Prostate gland (tissue), 2 donors: ENCODE measurements at regions not wholly inside any gene's neighbourhood (a gene's known extent, or its start where the extent isn't known, plus 50 kb on each side); places are given as distances from the start of the nearest gene placed in this dataset.

Experiments used
- DNase-seq: peaks from one replicate; pipeline ENCODE4 v3.0.0-alpha.2; 2019; ENCODE audit warnings: low spot score
- H3K27ac ChIP-seq, 2 donors: fragments of 200-600 bp; sonication (generic); 2 replicates each; pipeline ENCODE4 v1.5.1; 2017 to 2019
- H3K27me3 ChIP-seq: fragments of 200-600 bp; sonication (generic); replicated peaks from 2 replicates; pipeline ENCODE4 v1.5.1; 2019; ENCODE audit not compliant: insufficient read depth
- H3K36me3 ChIP-seq, 2 donors: fragments of 200-600 bp; sonication (generic); 1 replicate in 1 of 2; 2 replicates in 1 of 2; pipeline versions ENCODE4 v1.5.1 to v1.8.1; 2017 to 2019
- H3K4me1 ChIP-seq: fragments of 200-600 bp; sonication (generic); replicated peaks from 2 replicates; pipeline ENCODE4 v1.5.1; 2019
- H3K4me3 ChIP-seq, 2 donors: fragments of 200-600 bp; sonication (generic); 2 replicates each; pipeline ENCODE4 v1.5.1; 2017 to 2019
- H3K9me3 ChIP-seq: fragments of 200-600 bp; sonication (generic); 2 replicates; pipeline ENCODE4 v1.5.1; 2017
- POLR2A ChIP-seq: fragments of 450-650 bp; IDR thresholded peaks from one replicate; pipeline ENCODE4 v1.6.1; 2016; ENCODE audit warnings: antibody characterized with exemption, mild to moderate bottlenecking
- POLR2AphosphoS5 ChIP-seq: sonication (generic); formaldehyde crosslinking; IDR thresholded peaks from one replicate; pipeline ENCODE4 v1.6.1; 2017; ENCODE audit warnings: antibody characterized with exemption
- WGBS: methylation state at CpG from one replicate; pipeline ENCODE4 v1.1.5; 2018; 5-methylcytosine and 5-hydroxymethylcytosine counted together
- intact Hi-C: fragments of 100-400 bp; cut with DNase I; formaldehyde crosslinking; loops from one replicate; pipeline ENCODE4 v1.14.2; 2022
- TF ChIP-seq, protein P1 (sequence below), 4 experiments: fragments of 200-600 bp in 2 of 4; fragments of 450-650 bp in 2 of 4; sonication (generic) in 2 of 4; IDR thresholded peaks; 1 replicate in 3 of 4; 2 replicates in 1 of 4; pipeline ENCODE4 v1.5.1; 2016 to 2019; ENCODE audit warnings: antibody characterized with exemption in 4 of 4, mild to moderate bottlenecking in 2 of 4, moderate library complexity in 2 of 4

DNA sequence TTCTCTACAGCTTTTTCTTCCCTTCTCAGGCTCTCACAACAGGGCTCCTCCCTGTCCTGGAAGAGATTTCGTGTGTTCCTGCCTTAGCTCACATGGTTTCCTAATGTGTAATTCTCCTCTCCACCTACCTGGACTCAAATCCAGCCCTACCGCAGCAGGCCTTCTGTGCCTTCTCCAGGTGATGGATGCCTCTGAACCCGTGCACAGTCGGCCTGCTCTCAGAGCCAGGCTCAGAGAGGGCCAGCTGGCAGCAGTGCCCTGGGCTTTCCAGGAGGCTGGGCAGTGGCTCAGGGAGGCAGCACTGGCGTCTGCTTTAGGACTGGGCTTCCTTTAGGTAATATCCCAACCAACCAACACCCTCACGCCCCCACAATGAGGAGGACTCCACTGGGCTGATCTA lies 123.2 kb upstream of the TMC3 start:
- no peaks in the 10 kb centered on the region for H3K4me1 ChIP-seq
- H3K9me3 ChIP-seq: no peaks in the 10 kb centered on the region
- H3K4me3 ChIP-seq: no peak overlapping the region
- 98% methylated on average over 6 of the region's 6 CpGs for WGBS
- H3K36me3 ChIP-seq: no peaks in the 10 kb centered on the region
- no peak overlapping the region for H3K27ac ChIP-seq
- no peak for TF ChIP-seq POLR2AphosphoS5
- TF ChIP-seq POLR2A: no peak
- TF ChIP-seq, protein P1, sequence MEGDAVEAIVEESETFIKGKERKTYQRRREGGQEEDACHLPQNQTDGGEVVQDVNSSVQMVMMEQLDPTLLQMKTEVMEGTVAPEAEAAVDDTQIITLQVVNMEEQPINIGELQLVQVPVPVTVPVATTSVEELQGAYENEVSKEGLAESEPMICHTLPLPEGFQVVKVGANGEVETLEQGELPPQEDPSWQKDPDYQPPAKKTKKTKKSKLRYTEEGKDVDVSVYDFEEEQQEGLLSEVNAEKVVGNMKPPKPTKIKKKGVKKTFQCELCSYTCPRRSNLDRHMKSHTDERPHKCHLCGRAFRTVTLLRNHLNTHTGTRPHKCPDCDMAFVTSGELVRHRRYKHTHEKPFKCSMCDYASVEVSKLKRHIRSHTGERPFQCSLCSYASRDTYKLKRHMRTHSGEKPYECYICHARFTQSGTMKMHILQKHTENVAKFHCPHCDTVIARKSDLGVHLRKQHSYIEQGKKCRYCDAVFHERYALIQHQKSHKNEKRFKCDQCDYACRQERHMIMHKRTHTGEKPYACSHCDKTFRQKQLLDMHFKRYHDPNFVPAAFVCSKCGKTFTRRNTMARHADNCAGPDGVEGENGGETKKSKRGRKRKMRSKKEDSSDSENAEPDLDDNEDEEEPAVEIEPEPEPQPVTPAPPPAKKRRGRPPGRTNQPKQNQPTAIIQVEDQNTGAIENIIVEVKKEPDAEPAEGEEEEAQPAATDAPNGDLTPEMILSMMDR (IDR thresholded peaks at IDR 0.05): no peak
- no peak for DNase-seq
- no peaks in the 10 kb centered on the region for H3K27me3 ChIP-seq
- intact Hi-C loops: no loop called here

DNA sequence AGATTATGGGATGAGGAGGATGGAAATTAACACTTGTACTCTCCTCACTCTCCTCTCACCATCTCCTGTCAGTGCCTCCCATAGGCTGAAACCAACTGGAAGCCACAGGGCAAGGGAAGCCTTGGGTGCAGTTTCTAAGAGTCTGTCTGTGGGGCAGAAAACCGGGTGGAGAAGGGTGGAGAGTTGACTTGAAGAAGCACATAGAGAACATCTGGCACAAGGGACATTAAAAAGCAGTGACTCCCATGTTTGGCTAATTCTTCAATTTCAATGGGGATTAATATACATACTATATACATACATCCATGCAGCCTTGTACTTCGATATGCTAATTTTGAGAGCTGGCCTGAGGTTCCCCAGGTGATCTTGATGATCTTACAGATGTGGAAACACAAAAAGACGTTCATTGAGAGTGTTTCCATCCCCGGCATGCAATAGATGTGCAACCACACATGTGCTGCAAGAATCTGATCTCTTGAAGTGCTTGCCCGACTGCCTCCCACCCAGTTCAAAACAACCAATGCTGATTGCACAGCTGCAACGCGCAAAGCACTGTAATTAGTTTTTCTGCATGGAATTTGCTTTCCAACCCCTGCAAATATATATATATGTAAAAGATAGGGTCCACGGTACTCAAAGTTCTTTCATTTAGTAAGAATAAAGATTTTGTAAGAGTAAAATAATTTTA lies 121.9 kb upstream of the TMC3 start:
- Histone ChIP-seq H3K9me3 (no peaks in the 10 kb centered on the region), H3K27me3 (no peaks in the 10 kb centered on the region), H3K4me1 (no peaks in the 10 kb centered on the region), H3K4me3 (no peak overlapping the region), H3K36me3 (no peaks in the 10 kb centered on the region), H3K27ac (no peak overlapping the region)
- TF ChIP-seq, protein P1 (IDR thresholded peaks at IDR 0.05): no peak
- no peak for TF ChIP-seq POLR2AphosphoS5
- TF ChIP-seq POLR2A: no peak
- DNase-seq: no peak
- intact Hi-C loops: no loop called here
- 89% methylated on average over 8 of the region's 8 CpGs for WGBS

DNA sequence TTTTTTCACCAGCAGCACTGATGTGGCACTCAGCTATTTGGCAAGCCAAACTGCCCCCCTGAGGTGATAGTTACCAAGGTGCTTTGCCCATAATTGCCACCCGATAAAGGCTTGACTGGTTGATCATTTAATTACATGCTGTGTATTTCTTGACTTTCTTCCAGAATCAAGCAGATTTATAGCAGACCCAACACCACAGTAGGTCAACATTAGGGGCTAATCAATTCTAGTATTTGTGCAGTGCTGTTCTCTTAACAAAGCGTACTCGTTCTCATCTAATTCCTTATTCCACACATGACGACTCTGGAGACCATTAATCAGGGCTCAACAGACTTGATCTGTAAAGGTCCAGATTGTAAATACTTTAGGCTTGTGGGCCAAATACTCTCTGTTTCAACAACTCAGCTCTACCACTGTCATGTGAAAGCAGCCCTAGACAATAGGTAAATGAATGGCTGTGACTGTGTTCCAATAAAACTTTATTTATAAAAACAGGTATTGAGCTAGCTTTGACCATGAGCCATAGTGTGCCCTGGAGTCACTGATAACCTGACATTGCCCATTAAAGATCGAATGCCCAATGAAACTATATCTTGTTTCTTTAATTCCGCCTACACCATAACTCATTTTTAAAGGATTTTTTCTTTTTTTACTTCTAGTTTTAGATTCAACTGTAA lies 119.1 kb upstream of the TMC3 start:
- WGBS: 85% methylated on average over 6 of the region's 6 CpGs
- H3K4me1 ChIP-seq: no peaks in the 10 kb centered on the region
- TF ChIP-seq POLR2A (no peak), POLR2AphosphoS5 (no peak)
- TF ChIP-seq, protein P1 (IDR thresholded peaks at IDR 0.05): no peak
- H3K9me3 ChIP-seq: no peaks in the 10 kb centered on the region
- no peak for DNase-seq
- H3K27me3 ChIP-seq: no peaks in the 10 kb centered on the region
- no peak overlapping the region for H3K27ac ChIP-seq
- no peaks in the 10 kb centered on the region for H3K36me3 ChIP-seq
- intact Hi-C loops: no loop called here
- no peak overlapping the region for H3K4me3 ChIP-seq

DNA sequence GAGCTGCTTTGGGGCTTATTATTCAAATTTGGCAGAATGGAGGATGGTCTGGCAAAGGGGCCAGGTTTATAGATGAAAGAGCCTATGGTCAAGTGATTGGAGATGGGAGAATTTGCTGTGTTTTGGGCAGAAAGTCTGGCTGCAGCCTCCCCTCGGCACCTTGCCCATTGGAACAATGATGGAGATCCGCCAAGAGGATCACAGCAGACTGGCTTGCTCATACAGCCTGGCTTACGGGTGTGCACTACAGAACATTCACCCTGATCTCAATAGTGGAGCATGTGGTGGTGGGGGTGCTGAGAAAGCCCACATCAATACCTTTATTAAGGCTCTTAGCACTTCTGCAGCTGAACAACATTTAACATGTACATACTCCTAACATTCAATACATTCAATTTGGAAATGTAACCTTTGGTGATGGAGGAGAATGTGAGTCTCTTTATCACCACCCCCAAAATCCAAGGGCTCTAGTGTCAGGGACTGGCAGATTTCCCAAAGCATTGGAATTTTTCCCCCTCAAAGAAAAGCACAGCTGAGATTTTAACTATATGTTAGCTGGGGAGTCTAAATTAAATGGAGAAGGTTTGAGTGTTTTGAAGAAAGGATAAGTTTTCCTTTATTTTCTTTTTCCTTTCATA lies 118.4 kb upstream of the TMC3 start:
- TF ChIP-seq POLR2A: no peak
- TF ChIP-seq, protein P1 (IDR thresholded peaks at IDR 0.05): no peak
- no peak for TF ChIP-seq POLR2AphosphoS5
- no peaks in the 10 kb centered on the region for H3K27me3 ChIP-seq
- H3K4me3 ChIP-seq: no peak overlapping the region
- no peaks in the 10 kb centered on the region for H3K36me3 ChIP-seq
- H3K27ac ChIP-seq: no peak overlapping the region
- H3K9me3 ChIP-seq: no peaks in the 10 kb centered on the region
- no peaks in the 10 kb centered on the region for H3K4me1 ChIP-seq
- no peak for DNase-seq
- WGBS: 28% methylated on average over 3 of the region's 3 CpGs
- intact Hi-C loops: no loop called here
